ENCODE measurements at regions not wholly inside any gene's neighbourhood (a gene's known extent, or its start where the extent isn't known, plus 50 kb on each side); places are given as distances from the start of the nearest gene placed in this dataset.

- H3K27ac Mint-ChIP-seq: no peak overlapping the region
- H3K4me1 Mint-ChIP-seq: no peaks in the 10 kb centered on the region
- Histone ChIP-seq H3K27ac (ENCODE audit: low read length) (no peak overlapping the region), H3K4me1 (ENCODE audit: control insufficient read depth in 1 of 2, extremely low read depth in 1 of 2, insufficient read depth in 2 of 2, low read length in 2 of 2) (no peaks in the 10 kb centered on the region), H3K27me3 (replicated peaks in 1 of 2; ENCODE audit: control insufficient read depth in 2 of 2, extremely low read depth in 1 of 2, insufficient read depth in 2 of 2, low read length in 1 of 2) (no peaks in the 10 kb centered on the region), H3K9me3 (no peaks in the 10 kb centered on the region), H3K36me3 (ENCODE audit: control insufficient read depth in 2 of 2, extremely low read depth in 1 of 2, insufficient read depth in 1 of 2, low read length in 1 of 2) (no peaks in the 10 kb centered on the region), H3K4me3 (ENCODE audit: control insufficient read depth in 1 of 2, extremely low read depth in 1 of 2, low read length in 1 of 2) (no peak overlapping the region)
- H3K27me3 Mint-ChIP-seq: no peaks in the 10 kb centered on the region
- no peak for DNase-seq
- ChIA-PET CTCF (interaction anchor here in 1 of 2 donors (0.6 kb wide), 1 partner anchor 57 kb away, joined by 3 read pairs; no protein-coding TSS in a partner anchor), POLR2A (no interaction called here)
- WGBS (ENCODE audit: insufficient coverage): no CpG with 5 or more reads among the region's 2 CpGs
- H3K4me3 Mint-ChIP-seq: no peak overlapping the region
- H3K36me3 Mint-ChIP-seq: no peaks in the 10 kb centered on the region
- ATAC-seq (replicated peaks in 1 of 4): no peak
- H3K9me3 Mint-ChIP-seq: peaks cover 18 to 25% (median 24%) of the 10 kb centered on the region in 3 donors
Measured at GRCh38 chr5:125538469-125538868, 792.0 kb upstream of the ZNF608 start.

- WGBS (ENCODE audit: insufficient coverage): 82% methylated on average over 2 of the region's 2 CpGs
- Mint-ChIP-seq H3K27ac (no peak overlapping the region), H3K4me1 (no peaks in the 10 kb centered on the region)
Measured at GRCh38 chr5:125541085-125541484, 794.6 kb upstream of the ZNF608 start.

GRCh38 chr5:125549322-125549911, 803.0 kb upstream of the ZNF608 start:
- ChIA-PET POLR2A (no interaction called here), CTCF (no interaction called here)
- Mint-ChIP-seq H3K4me3 (no peak overlapping the region), H3K27ac (no peak overlapping the region), H3K4me1 (no peaks in the 10 kb centered on the region), H3K27me3 (no peaks in the 10 kb centered on the region), H3K9me3 (peaks cover 4 to 28% (median 8%) of the 10 kb centered on the region in 3 donors), H3K36me3 (no peaks in the 10 kb centered on the region)
- ATAC-seq (replicated peaks in 1 of 4): no peak
- Histone ChIP-seq H3K27me3 (replicated peaks in 1 of 2; ENCODE audit: control insufficient read depth in 2 of 2, extremely low read depth in 1 of 2, insufficient read depth in 2 of 2, low read length in 1 of 2) (no peaks in the 10 kb centered on the region), H3K36me3 (ENCODE audit: control insufficient read depth in 2 of 2, extremely low read depth in 1 of 2, insufficient read depth in 1 of 2, low read length in 1 of 2) (no peaks in the 10 kb centered on the region), H3K9me3 (no peaks in the 10 kb centered on the region), H3K27ac (ENCODE audit: low read length) (no peak overlapping the region), H3K4me3 (ENCODE audit: control insufficient read depth in 1 of 2, extremely low read depth in 1 of 2, low read length in 1 of 2) (no peak overlapping the region), H3K4me1 (ENCODE audit: control insufficient read depth in 1 of 2, extremely low read depth in 1 of 2, insufficient read depth in 2 of 2, low read length in 2 of 2) (no peaks in the 10 kb centered on the region)
- DNase-seq: no peak
- no CpG with 5 or more reads among the region's 2 CpGs for WGBS (ENCODE audit: insufficient coverage)

More at GRCh38 chr5:125541085-125541484, 794.6 kb upstream of the ZNF608 start:
- no peaks in the 10 kb centered on the region for H3K9me3 ChIP-seq
- no peak overlapping the region for H3K27ac ChIP-seq (ENCODE audit: low read length)
- peaks cover 13 to 26% (median 22%) of the 10 kb centered on the region in 3 donors for H3K9me3 Mint-ChIP-seq
- ChIA-PET CTCF (interaction anchor here in 1 of 2 donors (0.6 kb wide), 1 partner anchor 499 kb away, joined by 3 read pairs; no protein-coding TSS in a partner anchor), POLR2A (no interaction called here)
- no peaks in the 10 kb centered on the region for H3K27me3 Mint-ChIP-seq
- H3K4me3 ChIP-seq (ENCODE audit: control insufficient read depth in 1 of 2, extremely low read depth in 1 of 2, low read length in 1 of 2): no peak overlapping the region
- H3K36me3 Mint-ChIP-seq: no peaks in the 10 kb centered on the region
- H3K4me3 Mint-ChIP-seq: no peak overlapping the region
- ATAC-seq (replicated peaks in 1 of 4) (no peak), DNase-seq (no peak)
- no peaks in the 10 kb centered on the region for H3K36me3 ChIP-seq (ENCODE audit: control insufficient read depth in 2 of 2, extremely low read depth in 1 of 2, insufficient read depth in 1 of 2, low read length in 1 of 2)
- H3K4me1 ChIP-seq (ENCODE audit: control insufficient read depth in 1 of 2, extremely low read depth in 1 of 2, insufficient read depth in 2 of 2, low read length in 2 of 2): no peaks in the 10 kb centered on the region
- no peaks in the 10 kb centered on the region for H3K27me3 ChIP-seq (replicated peaks in 1 of 2; ENCODE audit: control insufficient read depth in 2 of 2, extremely low read depth in 1 of 2, insufficient read depth in 2 of 2, low read length in 1 of 2)

GRCh38 chr5:125550274-125550673, 803.8 kb upstream of the ZNF608 start:
- no peak overlapping the region for H3K27ac Mint-ChIP-seq
- H3K36me3 Mint-ChIP-seq: no peaks in the 10 kb centered on the region
- Histone ChIP-seq H3K27me3 (replicated peaks in 1 of 2; ENCODE audit: control insufficient read depth in 2 of 2, extremely low read depth in 1 of 2, insufficient read depth in 2 of 2, low read length in 1 of 2) (no peaks in the 10 kb centered on the region), H3K36me3 (ENCODE audit: control insufficient read depth in 2 of 2, extremely low read depth in 1 of 2, insufficient read depth in 1 of 2, low read length in 1 of 2) (no peaks in the 10 kb centered on the region), H3K4me1 (ENCODE audit: control insufficient read depth in 1 of 2, extremely low read depth in 1 of 2, insufficient read depth in 2 of 2, low read length in 2 of 2) (no peaks in the 10 kb centered on the region), H3K9me3 (no peaks in the 10 kb centered on the region), H3K27ac (ENCODE audit: low read length) (no peak overlapping the region), H3K4me3 (ENCODE audit: control insufficient read depth in 1 of 2, extremely low read depth in 1 of 2, low read length in 1 of 2) (no peak overlapping the region)
- WGBS (ENCODE audit: insufficient coverage): no CpG with 5 or more reads among the region's 2 CpGs
- H3K9me3 Mint-ChIP-seq: peaks cover 4 to 28% (median 8%) of the 10 kb centered on the region in 3 donors
- no peaks in the 10 kb centered on the region for H3K27me3 Mint-ChIP-seq
- ChIA-PET CTCF (no interaction called here), POLR2A (no interaction called here)
- ATAC-seq (replicated peaks in 1 of 4) (no peak), DNase-seq (no peak)
- H3K4me3 Mint-ChIP-seq: no peak overlapping the region
- H3K4me1 Mint-ChIP-seq: no peaks in the 10 kb centered on the region

- ATAC-seq (replicated peaks in 1 of 4) (no peak), DNase-seq (no peak)
- CTCF ChIA-PET: no interaction called here
- H3K36me3 Mint-ChIP-seq: no peaks in the 10 kb centered on the region
- no peaks in the 10 kb centered on the region for H3K27me3 Mint-ChIP-seq
- Histone ChIP-seq H3K36me3 (ENCODE audit: control insufficient read depth in 2 of 2, extremely low read depth in 1 of 2, insufficient read depth in 1 of 2, low read length in 1 of 2) (no peaks in the 10 kb centered on the region), H3K4me3 (ENCODE audit: control insufficient read depth in 1 of 2, extremely low read depth in 1 of 2, low read length in 1 of 2) (no peak overlapping the region), H3K27me3 (replicated peaks in 1 of 2; ENCODE audit: control insufficient read depth in 2 of 2, extremely low read depth in 1 of 2, insufficient read depth in 2 of 2, low read length in 1 of 2) (no peaks in the 10 kb centered on the region), H3K27ac (ENCODE audit: low read length) (no peak overlapping the region), H3K4me1 (ENCODE audit: control insufficient read depth in 1 of 2, extremely low read depth in 1 of 2, insufficient read depth in 2 of 2, low read length in 2 of 2) (no peaks in the 10 kb centered on the region), H3K9me3 (no peaks in the 10 kb centered on the region)
- no peak overlapping the region for H3K4me3 Mint-ChIP-seq
- POLR2A ChIA-PET: no interaction called here
- H3K27ac Mint-ChIP-seq: no peak overlapping the region
- H3K9me3 Mint-ChIP-seq: peaks cover 4 to 28% (median 8%) of the 10 kb centered on the region in 3 donors
- no peaks in the 10 kb centered on the region for H3K4me1 Mint-ChIP-seq
Measured at GRCh38 chr5:125551246-125551645, 804.8 kb upstream of the ZNF608 start.

GRCh38 chr5:125551797-125552196, 805.4 kb upstream of the ZNF608 start:
- Mint-ChIP-seq H3K27ac (no peak overlapping the region), H3K4me3 (no peak overlapping the region), H3K27me3 (no peaks in the 10 kb centered on the region), H3K9me3 (peaks cover 4 to 28% (median 8%) of the 10 kb centered on the region in 3 donors), H3K36me3 (no peaks in the 10 kb centered on the region), H3K4me1 (no peaks in the 10 kb centered on the region)
- Histone ChIP-seq H3K4me3 (ENCODE audit: control insufficient read depth in 1 of 2, extremely low read depth in 1 of 2, low read length in 1 of 2) (no peak overlapping the region), H3K27ac (ENCODE audit: low read length) (no peak overlapping the region), H3K9me3 (no peaks in the 10 kb centered on the region), H3K36me3 (ENCODE audit: control insufficient read depth in 2 of 2, extremely low read depth in 1 of 2, insufficient read depth in 1 of 2, low read length in 1 of 2) (no peaks in the 10 kb centered on the region), H3K4me1 (ENCODE audit: control insufficient read depth in 1 of 2, extremely low read depth in 1 of 2, insufficient read depth in 2 of 2, low read length in 2 of 2) (no peaks in the 10 kb centered on the region), H3K27me3 (replicated peaks in 1 of 2; ENCODE audit: control insufficient read depth in 2 of 2, extremely low read depth in 1 of 2, insufficient read depth in 2 of 2, low read length in 1 of 2) (no peaks in the 10 kb centered on the region)
- WGBS (ENCODE audit: insufficient coverage): no CpG with 5 or more reads among the region's 4 CpGs
- ATAC-seq (replicated peaks in 1 of 4) (no peak), DNase-seq (no peak)
- ChIA-PET POLR2A (no interaction called here), CTCF (no interaction called here)

GRCh38 chr5:125552486-125552885, 806.0 kb upstream of the ZNF608 start:
- no peaks in the 10 kb centered on the region for H3K27me3 Mint-ChIP-seq
- no peaks in the 10 kb centered on the region for H3K4me1 ChIP-seq (ENCODE audit: control insufficient read depth in 1 of 2, extremely low read depth in 1 of 2, insufficient read depth in 2 of 2, low read length in 2 of 2)
- ATAC-seq (replicated peaks in 1 of 4): no peak
- no peaks in the 10 kb centered on the region for H3K27me3 ChIP-seq (replicated peaks in 1 of 2; ENCODE audit: control insufficient read depth in 2 of 2, extremely low read depth in 1 of 2, insufficient read depth in 2 of 2, low read length in 1 of 2)
- no peaks in the 10 kb centered on the region for H3K4me1 Mint-ChIP-seq
- H3K27ac ChIP-seq (ENCODE audit: low read length): no peak overlapping the region
- CTCF ChIA-PET: no interaction called here
- no peak overlapping the region for H3K4me3 ChIP-seq (ENCODE audit: control insufficient read depth in 1 of 2, extremely low read depth in 1 of 2, low read length in 1 of 2)
- no peaks in the 10 kb centered on the region for H3K36me3 ChIP-seq (ENCODE audit: control insufficient read depth in 2 of 2, extremely low read depth in 1 of 2, insufficient read depth in 1 of 2, low read length in 1 of 2)
- no peak overlapping the region for H3K4me3 Mint-ChIP-seq
- DNase-seq: no peak
- 67% methylated on average over 1 of the region's 1 CpG for WGBS (ENCODE audit: insufficient coverage)
- no peaks in the 10 kb centered on the region for H3K9me3 ChIP-seq
- H3K9me3 Mint-ChIP-seq: peaks cover 4 to 30% (median 8%) of the 10 kb centered on the region in 3 donors
- POLR2A ChIA-PET: no interaction called here
- H3K27ac Mint-ChIP-seq: no peak overlapping the region
- no peaks in the 10 kb centered on the region for H3K36me3 Mint-ChIP-seq

All from T-cell (primary cell).